ENCODE measurements at regions not wholly inside any gene's neighbourhood (a gene's known extent, or its start where the extent isn't known, plus 50 kb on each side); places are given as distances from the start of the nearest gene placed in this dataset.

GRCh38 chr2:139033300-139033699, 253.1 kb upstream of the NXPH2 start:
- TF ChIP-seq POLR2AphosphoS5 (IDR thresholded peaks at IDR 0.05) (no peak), CTCF (IDR thresholded peaks at IDR 0.05) (no peak), POLR2A (IDR thresholded peaks at IDR 0.05) (no peak), EP300 (IDR thresholded peaks at IDR 0.05; ENCODE audit: low read depth) (no peak)
